NCI-H510A (cell line): ENCODE measurements at regions not wholly inside any gene's neighbourhood (a gene's known extent, or its start where the extent isn't known, plus 50 kb on each side); places are given as distances from the start of the nearest gene placed in this dataset.

Experiments
- DNase-seq: peaks from one replicate; lab custom pipeline; 2025; lab: John Stamatoyannopoulos, UW

DNA sequence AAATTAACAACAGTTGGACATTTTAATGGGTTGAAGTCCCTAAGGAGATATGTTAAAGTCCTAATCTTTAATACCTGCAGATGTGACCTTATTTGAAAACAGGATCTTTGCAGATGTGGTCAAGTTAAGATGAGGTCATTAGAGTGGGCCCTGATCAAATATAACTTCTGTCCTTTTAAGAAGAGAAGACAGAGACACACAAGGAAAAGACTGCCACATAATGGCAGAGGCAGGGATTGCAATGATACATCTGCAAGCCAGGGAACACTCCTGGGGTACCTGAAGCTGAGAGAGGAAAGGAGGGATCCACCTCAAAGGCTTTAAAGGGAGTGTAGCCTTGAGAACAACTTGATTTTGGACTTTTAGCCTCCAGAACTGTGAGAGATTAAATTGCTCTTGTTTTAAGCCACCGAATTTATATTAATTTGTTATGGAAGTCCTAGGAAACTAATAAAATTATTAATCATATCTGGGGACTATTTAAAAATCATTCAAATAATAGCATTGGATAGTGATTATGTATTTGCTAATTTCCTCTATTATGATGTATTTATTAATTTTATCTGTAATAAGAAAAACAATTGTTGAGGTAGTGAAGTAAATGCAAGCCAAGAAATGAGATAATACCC, 700.0 kb upstream of the PCDH15 start:
- DNase-seq = no peak

DNA sequence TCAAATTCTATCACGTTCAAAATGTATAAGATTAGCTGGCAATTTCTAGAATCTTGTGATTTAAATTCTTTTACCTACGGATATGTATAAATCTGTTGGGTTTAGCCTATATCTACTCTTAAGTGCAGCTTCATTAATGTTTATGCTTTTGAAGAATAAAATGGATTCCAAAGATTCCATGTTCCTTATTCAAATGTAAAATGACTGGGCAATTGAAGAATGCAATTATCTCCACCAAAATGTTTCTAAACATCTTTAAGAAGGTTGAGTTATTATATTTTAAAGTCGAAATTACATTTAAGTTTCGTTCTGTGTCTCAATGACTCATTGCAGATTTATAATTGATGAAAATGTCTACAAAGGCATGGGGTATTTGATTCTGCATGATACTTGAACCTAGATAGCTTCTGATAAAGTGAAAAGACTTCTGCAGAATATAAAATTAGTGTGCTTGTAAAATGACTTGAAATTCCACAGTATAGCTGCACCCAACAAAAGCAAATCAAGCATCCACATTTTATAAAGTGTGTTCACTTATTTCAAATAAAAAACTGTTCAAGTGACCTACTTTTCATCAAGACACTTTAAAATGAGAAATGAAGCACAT, 697.0 kb upstream of the PCDH15 start:
- no peak for DNase-seq

DNA sequence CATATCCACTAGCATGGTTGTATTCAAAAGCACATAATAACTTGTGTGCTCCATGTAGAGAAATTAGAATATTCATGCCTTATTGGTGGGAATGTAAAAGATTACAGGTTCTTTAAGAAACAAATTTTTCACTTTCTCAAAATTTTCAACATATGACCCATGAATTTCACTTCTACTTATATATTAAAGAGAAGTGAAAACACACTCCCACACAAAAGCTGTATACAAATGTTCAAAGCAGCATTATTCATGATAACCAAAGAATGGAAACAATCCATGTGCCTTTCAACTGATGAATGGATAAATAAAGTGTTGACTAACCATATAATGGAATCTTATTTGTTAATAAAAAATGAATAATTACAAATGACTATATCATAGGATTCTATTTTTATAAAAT, 694.5 kb upstream of the PCDH15 start:
- no peak for DNase-seq

DNA sequence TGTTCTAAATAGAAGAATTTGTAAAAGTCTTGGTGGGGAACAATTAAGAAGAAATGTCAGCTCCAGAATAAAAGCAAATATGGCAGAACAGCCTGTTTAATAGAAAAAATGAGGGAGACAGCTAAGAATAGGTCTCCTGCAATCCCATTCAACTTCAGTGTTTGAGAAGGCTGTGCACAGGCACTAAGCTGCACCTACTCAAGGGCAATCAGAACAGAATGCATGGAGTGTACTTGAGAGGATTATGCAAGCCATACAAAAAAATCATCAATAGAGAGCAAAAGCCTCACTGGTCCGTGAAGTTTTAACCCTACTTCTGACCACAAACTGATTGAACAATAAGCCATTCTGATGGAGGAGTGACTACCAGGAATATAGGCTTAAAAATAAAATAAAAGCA, 690.7 kb upstream of the PCDH15 start:
- no peak for DNase-seq

DNA sequence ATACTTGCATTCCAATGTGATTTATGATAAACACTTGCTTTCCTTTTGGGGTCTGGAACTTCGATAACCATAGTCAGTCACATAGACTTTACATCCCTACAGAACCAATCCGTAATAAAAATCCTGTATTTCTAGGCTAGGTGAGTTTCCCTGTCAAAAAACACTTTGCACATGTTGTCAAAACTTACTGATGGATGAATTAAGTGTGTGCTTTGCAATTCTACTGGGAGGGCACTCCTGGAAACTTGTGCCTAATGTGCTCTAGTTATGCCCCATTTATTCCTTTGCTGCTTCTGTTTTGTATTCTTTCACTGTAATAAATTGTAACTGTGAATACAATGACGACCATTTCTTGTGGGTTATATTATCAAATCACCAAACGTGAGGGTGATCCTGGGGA, 684.8 kb upstream of the PCDH15 start:
- no peak for DNase-seq

DNA sequence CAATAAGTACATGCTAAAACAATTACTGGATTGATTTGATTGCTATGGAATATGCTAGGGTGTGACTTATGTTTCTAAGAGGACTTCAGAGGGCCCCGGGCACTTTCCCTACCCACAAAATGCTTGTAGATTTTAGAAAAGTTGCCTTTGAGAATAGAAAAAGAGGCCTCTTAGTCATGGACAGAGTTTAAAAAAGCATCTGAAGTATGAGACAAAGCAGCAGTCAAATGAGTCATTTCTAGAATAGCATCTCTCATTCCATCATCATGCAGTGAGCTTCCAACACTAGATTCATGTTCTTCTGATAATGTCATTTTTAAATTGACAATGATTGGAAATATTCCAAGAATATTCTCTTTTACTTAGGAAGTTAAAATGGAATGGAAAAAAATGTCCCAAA, 675.1 kb upstream of the PCDH15 start:
- DNase-seq = no peak

DNA sequence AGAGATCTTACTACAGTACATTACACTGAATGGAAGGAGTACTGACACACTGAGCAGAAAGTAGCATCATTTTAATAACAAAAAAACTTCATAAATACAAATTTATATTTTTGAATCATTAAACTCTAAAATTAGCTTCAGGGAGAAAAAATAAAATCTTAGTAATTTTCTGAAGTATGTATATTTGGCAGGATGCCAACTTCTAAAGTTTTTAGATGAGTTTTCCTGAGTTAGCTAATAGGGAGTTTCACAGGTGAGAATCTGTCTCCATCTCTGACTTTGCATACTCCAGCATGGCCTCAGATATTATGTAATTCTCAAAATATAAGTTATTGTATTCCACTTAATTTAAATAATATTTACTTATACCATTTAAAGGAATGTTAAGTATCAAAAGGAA, 673.2 kb upstream of the PCDH15 start:
- DNase-seq = no peak

DNA sequence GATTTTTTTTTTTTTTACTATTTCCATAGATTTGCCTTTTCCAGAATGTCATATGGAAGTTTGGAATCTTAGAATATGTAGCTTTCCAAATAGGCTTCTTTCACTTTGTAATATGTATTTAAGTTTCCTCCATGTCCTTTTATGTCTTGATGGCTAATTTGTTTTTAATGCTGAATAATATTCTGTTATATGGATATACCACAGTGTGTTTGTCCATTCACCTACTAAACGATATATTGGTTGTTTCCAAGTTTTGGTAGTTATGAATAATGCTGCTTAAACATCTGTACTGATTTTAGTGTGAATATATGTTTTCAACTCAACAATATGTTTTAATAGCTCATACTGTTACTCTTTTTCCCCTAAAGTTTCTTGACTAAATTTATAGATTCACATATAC, 669.8 kb upstream of the PCDH15 start:
- no peak for DNase-seq

DNA sequence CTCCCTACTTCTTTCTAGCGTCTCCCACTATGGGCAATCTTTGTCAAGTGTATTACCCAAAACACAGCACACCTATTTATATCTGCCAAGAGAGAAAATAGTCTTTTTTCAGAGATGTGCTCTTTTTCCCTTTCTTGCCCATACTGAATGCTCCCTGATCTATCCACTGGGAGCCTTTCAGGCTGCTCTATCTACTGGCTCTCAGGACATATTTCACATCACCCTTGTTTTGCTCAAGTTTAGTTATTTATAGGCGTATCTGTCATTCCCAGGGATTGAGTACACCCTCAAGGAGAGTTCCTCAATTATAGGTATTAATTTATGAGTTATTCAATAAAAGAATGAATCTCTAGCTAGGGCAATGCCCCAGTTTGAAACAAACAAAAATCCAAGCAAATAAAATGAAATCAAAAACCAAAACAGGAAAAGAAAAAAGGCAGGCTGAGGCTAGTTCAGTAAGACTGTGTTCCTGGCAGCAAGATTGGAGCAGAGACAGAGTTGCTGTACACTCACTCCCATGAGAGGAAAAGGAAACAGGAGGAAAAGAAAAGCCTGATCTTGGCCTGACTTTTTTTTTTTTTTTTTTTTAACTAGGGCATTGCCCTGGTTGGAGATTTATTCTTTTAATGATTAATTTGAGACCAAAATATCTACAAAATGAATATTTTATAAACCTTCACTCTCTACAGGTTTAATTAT, 665.9 kb upstream of the PCDH15 start:
- DNase-seq = no peak

DNA sequence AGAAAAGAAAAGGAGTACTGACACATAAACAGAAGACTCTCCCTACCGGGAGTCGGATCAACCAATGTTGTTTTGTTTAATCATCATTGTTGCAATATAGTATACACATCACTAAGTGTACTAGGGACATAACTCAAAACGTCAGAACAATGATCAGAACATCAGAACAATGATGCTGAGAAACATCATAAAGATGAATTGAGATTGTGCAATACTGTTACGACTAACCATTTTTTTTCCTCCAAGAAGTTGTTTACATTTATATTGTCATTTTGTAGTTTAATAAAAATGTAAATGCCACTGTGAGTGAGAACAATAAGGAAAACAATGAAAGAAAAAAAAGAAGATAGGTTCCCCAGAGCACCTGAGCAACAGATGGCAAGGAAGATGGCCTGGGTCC, 663.1 kb upstream of the PCDH15 start:
- no peak for DNase-seq

DNA sequence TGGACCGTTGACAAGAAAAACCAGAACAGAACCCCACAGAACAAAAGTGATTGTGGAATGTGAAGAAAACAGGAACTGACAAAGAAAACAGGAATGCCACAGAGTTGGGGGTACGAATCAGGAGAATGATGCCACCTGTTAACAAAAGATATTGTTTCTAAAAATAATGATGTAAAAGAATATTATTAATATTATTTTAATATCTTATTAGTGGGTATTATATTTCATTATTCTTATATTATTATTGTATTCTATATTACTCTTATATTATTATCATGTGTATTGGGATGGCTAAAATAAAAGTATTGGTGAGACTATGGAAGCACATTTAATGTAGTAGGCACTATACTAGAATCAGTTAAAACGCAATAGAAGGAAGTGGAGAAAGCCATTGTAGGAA, 659.0 kb upstream of the PCDH15 start:
- no peak for DNase-seq

DNA sequence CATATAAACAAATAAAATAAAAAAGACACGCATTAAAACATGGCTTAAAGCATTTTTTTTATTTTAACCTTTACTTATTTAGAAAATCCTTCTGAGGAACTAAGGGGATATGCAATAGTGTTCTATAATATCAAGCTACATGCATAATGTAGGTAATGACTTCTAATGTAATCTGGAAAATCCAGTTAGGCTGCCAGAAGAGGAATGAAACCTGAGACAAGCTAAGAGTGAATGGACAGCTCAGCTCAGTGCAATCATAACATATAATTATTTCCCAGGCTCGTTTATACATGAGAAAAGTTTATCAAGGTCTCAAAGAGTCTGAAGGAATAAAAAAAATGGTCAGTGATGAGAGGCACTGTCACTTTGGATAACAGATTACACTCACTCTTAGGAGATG, 649.0 kb upstream of the PCDH15 start:
- DNase-seq = peak; percentile 12

DNA sequence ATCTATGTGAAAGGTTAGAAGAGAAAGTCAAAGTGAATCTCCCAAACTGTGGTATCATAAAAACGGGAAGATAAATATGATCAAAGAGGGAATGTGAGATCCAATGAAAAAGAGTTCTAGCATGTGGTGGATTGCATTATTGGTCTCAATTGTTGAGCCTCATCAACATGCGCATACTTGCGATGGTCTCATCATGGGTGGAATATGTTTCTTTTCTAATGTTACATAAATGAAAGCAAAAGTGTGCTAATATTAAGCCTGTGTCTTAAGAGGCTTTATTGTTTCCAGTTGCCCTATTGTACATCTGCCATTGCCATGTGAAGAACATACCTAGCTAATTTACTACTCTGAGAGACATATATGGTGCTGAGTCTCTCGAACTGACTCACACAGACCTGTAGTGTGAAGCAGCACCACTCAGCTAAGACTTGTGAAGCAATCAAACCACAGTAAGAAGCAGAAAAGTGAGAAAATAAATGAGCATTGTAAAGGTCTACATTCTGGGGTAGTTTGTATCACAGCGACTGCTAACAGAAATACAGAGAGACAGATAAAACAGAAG, 645.5 kb upstream of the PCDH15 start:
- DNase-seq = no peak

DNA sequence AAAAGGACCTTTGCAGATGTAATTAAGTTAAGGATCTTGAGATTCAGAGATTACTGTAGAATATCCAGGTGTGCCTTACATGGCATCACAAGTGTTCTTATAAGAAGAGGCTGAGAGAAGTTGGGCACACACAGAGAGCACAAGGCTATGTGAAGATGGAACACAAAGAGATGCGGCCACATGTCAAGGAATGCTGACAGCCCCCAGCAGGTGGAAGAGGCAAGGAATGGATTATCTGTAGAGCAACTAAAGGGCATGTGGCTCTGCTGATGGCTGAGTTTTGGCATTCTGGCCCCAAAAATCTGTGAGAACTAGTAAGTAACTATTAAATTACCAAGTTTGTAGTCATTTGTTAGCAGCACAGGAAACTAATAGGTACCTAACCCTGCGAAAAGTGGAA, 640.7 kb upstream of the PCDH15 start:
- no peak for DNase-seq

DNA sequence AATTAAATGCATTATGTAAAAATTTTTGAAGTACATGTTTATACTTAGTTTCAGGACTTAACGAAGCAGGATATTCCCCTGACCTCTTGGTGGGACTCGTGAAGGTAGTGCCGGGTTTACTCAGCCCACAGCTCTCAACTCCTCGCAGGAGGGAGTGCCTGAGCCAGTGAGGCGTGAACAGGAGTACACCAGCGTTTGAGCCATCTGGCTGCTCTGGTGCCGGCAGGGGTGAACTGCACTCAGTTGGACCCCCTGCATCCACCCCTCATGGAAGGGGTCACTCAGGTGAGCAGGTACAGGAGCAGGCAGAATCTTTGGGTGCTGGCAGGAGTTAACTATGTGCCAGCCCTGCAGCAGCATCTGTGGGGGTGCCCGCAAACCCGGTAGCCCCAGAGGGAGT, 625.1 kb upstream of the PCDH15 start:
- DNase-seq = no peak

DNA sequence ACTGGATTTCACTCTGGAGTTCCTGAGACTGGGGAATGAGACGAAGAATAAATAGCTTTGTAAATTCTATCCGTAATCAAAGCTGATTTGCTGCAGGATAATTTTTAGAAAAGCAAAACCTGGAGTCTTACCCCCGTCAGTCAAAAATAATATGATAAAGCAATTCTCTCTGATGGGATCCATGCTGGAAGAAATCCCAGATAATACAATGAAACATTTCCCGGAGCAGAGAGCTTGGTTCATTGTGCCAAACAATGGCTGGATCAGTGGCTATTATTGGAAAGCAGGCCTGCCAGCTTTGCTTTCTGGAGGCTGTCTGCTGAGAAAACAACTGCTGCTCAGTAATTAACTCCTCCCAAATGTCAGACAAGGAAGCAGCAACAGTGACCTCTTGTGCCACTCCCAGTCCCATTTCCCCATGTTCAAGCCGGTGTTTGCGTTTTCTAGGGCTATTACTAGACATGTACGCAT, 609.4 kb upstream of the PCDH15 start:
- peak; percentile 14 for DNase-seq

DNA sequence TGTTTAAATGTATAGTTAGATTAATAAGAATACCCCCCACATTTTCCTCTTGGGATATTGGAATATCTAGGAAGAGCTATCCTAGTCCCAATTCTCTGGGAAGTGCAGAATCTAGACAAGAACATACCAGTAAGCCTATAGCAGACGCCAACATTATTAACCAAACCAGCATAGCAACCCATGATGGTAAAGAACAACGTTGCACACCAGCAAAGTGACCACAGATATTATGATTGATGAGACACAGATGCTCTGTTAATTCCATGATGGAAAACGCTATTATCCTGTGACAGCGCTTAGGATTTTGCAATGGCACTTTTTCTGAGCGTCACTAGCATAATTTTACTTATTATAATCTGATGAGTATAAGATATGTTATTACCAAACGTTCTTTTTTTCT, 603.1 kb upstream of the PCDH15 start:
- DNase-seq = no peak

DNA sequence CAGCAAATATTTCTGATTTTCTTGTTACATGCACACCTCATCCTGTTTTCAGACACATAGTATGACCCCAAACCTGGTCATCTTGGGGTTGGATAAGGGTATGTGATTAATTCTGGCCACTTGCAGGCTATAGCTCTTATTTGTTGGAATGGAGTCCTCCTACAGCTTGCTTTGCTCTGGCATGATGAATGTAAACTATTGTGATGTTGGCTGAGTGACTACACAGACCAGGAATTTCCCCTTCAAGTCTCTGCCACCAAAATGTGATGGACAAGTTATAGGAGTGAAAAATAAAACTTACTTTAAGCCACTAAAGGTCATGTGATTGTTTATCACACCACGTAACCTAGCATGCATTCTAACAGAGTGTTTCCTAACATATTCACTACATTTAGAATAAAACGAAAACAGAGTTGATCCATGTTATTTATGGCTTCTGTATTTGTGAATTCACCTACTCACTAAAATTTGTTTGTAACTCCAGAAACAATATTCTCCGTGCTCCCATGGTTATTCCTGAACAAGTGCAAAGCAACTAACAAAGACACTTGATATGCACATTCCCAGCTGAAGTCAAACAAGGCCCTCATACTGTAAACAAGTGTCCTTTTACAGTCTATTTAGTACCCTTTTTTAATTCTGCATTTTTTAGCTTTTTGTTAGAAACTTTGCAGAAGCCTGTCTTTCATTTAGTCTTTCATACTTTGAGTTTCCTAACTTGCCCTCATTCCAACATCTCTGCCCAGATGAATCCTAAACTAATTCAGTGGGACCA, 599.2 kb upstream of the PCDH15 start:
- no peak for DNase-seq

DNA sequence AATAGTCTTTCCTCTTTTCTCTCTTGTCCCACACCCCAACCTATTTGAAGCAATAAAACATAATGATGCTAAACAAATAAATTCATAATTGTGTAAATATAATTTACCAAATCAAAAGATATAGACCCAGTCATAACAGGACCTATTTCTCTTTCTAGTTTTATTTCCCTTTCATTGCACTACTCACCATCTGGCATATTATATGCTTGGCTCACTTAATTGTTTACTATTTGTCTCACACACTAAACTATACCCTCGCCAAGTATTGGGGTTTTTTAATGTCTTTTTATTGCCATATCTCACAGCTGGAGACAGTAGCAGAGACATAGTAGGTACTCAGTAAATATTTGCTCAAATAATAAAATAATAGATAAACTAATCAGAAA, 597.5 kb upstream of the PCDH15 start:
- no peak for DNase-seq

DNA sequence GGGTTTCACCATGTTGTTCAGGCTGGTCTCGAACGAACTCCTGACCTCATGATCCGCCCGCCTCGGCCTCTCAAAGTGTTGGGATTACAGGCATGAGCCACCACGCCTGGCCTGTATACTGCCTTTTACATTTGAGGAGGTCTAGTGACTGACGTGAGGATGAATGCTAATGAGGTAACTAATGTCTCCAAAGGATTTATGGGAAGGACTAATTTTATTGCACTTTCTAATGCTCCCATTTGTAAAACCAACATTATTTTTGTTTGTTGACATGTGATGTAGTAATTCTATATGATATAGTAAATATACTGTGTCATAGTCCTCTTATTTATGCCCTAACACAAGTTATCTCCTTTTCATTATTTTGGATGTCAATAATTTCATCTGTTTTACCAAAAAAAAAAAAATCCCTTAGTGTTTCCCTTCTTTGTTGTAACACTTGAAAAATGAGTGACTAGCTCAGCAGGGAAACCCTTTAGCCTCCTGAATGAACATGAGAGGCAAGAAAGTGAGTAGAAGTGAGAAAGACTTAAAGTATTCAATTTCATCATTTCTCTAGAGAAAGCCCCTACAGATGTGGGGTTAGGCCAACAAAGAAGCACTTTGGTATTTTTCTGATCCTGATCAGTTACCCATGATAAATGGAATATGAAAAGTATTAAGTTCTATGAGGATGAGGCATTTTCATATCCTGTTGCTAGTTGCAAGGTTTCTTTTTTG, 596.9 kb upstream of the PCDH15 start:
- DNase-seq = no peak

DNA sequence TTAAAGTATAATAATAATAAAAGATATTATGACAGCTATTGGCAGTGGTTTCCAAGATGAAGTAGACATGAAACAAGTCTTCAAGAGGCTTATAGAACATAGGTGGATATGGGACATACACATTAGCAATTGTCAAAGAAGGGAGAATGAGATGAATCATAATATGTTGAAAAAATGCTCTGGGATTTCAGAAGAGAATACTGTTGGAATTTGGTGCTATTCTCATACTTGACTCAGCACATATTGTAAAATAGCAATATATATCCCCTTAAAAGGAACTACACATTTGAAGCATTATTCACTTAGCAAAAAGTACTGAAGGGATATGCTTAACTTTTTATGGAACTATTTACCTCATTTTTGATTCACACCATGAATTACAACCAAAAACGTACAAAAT, 577.2 kb upstream of the PCDH15 start:
- no peak for DNase-seq

DNA sequence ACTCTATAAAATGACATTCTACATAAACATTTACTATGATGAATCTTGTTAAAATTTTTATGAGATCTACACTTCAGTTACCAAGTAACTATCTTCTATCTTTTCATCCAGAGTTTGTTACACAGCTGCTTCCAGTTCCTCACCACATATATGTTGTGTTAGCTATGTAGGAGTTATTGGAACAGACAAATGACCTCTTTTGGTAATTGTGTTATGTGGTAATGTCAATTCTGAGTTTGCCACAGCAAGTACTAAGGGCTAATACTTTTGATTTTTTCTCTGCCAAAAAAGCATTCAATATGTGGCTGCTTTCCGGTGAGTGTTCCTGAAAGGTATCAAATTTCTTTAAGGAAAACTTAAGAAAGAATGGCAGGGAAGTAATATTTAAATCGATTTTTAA, 573.9 kb upstream of the PCDH15 start:
- no peak for DNase-seq
